ENCODE measurements at regions not wholly inside any gene's neighbourhood (a gene's known extent, or its start where the extent isn't known, plus 50 kb on each side); places are given as distances from the start of the nearest gene placed in this dataset.

- TF ChIP-seq POLR2A (IDR thresholded peaks at IDR 0.05) (no peak), EP300 (IDR thresholded peaks at IDR 0.05) (no peak), CTCF (IDR thresholded peaks at IDR 0.05) (no peak)
These were observed 696.4 kb downstream of the INHBA start for GRCh38 chr7:41006306-41006995.

Data from sigmoid colon (tissue), 4 donors.